Suprapubic skin (tissue), 4 donors: ENCODE measurements at regions not wholly inside any gene's neighbourhood (a gene's known extent, or its start where the extent isn't known, plus 50 kb on each side); places are given as distances from the start of the nearest gene placed in this dataset.

Source experiments
- DNase-seq, 2 donors: peaks; one replicate each; pipeline ENCODE4 v3.0.0-alpha.2; 2019; ENCODE audit warnings: low spot score in 2 of 2
- H3K27ac ChIP-seq: fragments of 200-600 bp; sonication (generic); one replicate; pipeline ENCODE4 v1.5.1; 2019
- H3K27me3 ChIP-seq: fragments of 200-600 bp; sonication (generic); one replicate; pipeline ENCODE4 v1.5.1; 2019
- H3K36me3 ChIP-seq: fragments of 200-600 bp; sonication (generic); one replicate; pipeline ENCODE4 v1.5.1; 2019
- H3K4me1 ChIP-seq: fragments of 200-600 bp; sonication (generic); one replicate; pipeline ENCODE4 v1.5.1; 2019
- H3K4me3 ChIP-seq: fragments of 200-600 bp; sonication (generic); one replicate; pipeline ENCODE4 v1.5.1; 2019; ENCODE audit warnings: mild to moderate bottlenecking
- H3K9me3 ChIP-seq: fragments of 200-600 bp; sonication (generic); one replicate; pipeline ENCODE4 v1.5.1; 2019
- EP300 ChIP-seq: sonication (generic); formaldehyde crosslinking; IDR thresholded peaks from one replicate; pipeline ENCODE4 v1.6.1; 2017; ENCODE audit warnings: antibody characterized with exemption
- POLR2A ChIP-seq, 2 donors: fragments of 450-650 bp; IDR thresholded peaks; one replicate each; pipeline ENCODE4 v1.6.1; 2017; ENCODE audit warnings: antibody characterized with exemption in 2 of 2, mild to moderate bottlenecking in 2 of 2, moderate library complexity in 2 of 2
- POLR2AphosphoS5 ChIP-seq, 3 donors: sonication (generic); formaldehyde crosslinking; IDR thresholded peaks; one replicate each; pipeline ENCODE4 v1.6.1; 2017; ENCODE audit warnings: antibody characterized with exemption in 3 of 3
- WGBS: methylation state at CpG from one replicate; pipeline ENCODE4 v1.1.5; 2018; 5-methylcytosine and 5-hydroxymethylcytosine counted together
- TF ChIP-seq, protein P1 (sequence below), 2 donors: fragments of 200-600 bp in 1 of 2; fragments of 450-650 bp in 1 of 2; sonication (generic) in 1 of 2; IDR thresholded peaks; one replicate each; pipeline ENCODE4 v1.5.1; 2016 to 2019; ENCODE audit warnings: antibody characterized with exemption in 2 of 2, mild to moderate bottlenecking in 1 of 2, moderate library complexity in 1 of 2

DNA sequence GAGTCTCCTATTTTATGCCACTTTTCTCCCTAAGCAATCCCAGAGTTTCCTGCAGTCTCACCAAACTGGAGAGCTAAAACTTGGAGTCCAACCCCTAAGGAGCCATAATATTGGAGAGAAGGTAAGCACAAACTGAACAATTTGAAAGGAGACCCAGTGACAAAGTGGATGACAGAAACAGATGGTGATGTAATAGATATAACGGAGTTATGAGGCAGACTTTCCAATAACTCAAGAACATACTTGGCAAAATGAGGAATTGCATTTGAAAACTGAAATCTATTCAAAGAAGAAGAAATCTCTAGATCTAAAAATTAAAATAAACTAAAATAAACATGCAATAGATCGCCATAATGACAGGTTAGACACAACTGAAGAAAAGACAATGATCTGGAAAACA lies 200.9 kb upstream of the MIR17HG start:
- WGBS: 53% methylated on average over 2 of the region's 2 CpGs
- H3K9me3 ChIP-seq: no peaks in the 10 kb centered on the region
- no peaks in the 10 kb centered on the region for H3K27me3 ChIP-seq
- TF ChIP-seq POLR2AphosphoS5 (IDR thresholded peaks at IDR 0.05) (no peak), POLR2A (IDR thresholded peaks at IDR 0.05) (no peak), EP300 (no peak)
- TF ChIP-seq, protein P1, sequence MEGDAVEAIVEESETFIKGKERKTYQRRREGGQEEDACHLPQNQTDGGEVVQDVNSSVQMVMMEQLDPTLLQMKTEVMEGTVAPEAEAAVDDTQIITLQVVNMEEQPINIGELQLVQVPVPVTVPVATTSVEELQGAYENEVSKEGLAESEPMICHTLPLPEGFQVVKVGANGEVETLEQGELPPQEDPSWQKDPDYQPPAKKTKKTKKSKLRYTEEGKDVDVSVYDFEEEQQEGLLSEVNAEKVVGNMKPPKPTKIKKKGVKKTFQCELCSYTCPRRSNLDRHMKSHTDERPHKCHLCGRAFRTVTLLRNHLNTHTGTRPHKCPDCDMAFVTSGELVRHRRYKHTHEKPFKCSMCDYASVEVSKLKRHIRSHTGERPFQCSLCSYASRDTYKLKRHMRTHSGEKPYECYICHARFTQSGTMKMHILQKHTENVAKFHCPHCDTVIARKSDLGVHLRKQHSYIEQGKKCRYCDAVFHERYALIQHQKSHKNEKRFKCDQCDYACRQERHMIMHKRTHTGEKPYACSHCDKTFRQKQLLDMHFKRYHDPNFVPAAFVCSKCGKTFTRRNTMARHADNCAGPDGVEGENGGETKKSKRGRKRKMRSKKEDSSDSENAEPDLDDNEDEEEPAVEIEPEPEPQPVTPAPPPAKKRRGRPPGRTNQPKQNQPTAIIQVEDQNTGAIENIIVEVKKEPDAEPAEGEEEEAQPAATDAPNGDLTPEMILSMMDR (IDR thresholded peaks at IDR 0.05): no peak
- DNase-seq: no peak
- H3K36me3 ChIP-seq: no peaks in the 10 kb centered on the region
- no peak overlapping the region for H3K4me3 ChIP-seq
- H3K27ac ChIP-seq: no peak overlapping the region
- no peaks in the 10 kb centered on the region for H3K4me1 ChIP-seq

DNA sequence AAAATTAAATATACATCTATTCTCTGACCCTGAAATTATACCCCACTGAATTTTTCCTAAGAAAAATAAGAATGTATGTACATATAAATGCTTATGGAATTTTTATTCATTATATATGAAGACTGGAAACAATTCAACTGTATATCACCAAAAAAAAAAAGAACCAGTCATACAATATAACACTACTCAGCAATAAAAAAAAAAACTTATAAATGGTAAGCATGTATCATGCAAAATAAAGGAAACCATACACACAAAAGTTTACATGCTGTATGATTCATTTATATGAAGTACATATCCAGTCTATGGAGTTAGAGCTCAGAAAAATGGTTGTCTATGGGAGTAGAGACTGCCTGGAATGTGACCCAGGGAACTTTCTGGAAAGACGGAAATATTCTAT lies 199.4 kb upstream of the MIR17HG start:
- H3K4me3 ChIP-seq: no peak overlapping the region
- TF ChIP-seq, protein P1 (IDR thresholded peaks at IDR 0.05): no peak
- no peak for TF ChIP-seq POLR2A (IDR thresholded peaks at IDR 0.05)
- TF ChIP-seq POLR2AphosphoS5 (IDR thresholded peaks at IDR 0.05): no peak
- TF ChIP-seq EP300: no peak
- no peak overlapping the region for H3K27ac ChIP-seq
- no peaks in the 10 kb centered on the region for H3K9me3 ChIP-seq
- H3K36me3 ChIP-seq: no peaks in the 10 kb centered on the region
- 84% methylated on average over 1 of the region's 1 CpG for WGBS
- H3K27me3 ChIP-seq: no peaks in the 10 kb centered on the region
- H3K4me1 ChIP-seq: no peaks in the 10 kb centered on the region
- DNase-seq: no peak

DNA sequence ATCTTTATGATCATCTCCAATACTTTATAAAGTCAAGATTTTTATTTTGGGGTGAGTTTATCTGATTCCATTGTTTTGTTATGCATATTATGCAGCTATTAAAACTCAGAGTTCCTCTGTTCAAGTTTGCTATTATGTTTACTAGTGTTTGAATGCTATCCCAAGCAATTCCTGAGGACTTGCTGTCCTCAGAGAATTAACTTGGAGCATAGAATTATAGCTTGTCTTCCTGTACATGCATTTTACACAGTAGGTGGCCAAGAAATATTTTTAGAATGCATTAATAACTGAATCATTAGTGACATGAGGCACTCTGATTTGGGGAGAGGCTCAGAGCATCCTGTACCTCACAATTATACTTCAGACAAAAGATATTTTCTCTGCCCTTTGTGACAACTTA lies 195.6 kb upstream of the MIR17HG start:
- Histone ChIP-seq H3K9me3 (no peaks in the 10 kb centered on the region), H3K27ac (no peak overlapping the region), H3K4me1 (no peaks in the 10 kb centered on the region), H3K27me3 (no peaks in the 10 kb centered on the region), H3K4me3 (no peak overlapping the region), H3K36me3 (no peaks in the 10 kb centered on the region)
- TF ChIP-seq POLR2AphosphoS5 (IDR thresholded peaks at IDR 0.05) (no peak), POLR2A (IDR thresholded peaks at IDR 0.05) (no peak), EP300 (no peak)
- DNase-seq: no peak

DNA sequence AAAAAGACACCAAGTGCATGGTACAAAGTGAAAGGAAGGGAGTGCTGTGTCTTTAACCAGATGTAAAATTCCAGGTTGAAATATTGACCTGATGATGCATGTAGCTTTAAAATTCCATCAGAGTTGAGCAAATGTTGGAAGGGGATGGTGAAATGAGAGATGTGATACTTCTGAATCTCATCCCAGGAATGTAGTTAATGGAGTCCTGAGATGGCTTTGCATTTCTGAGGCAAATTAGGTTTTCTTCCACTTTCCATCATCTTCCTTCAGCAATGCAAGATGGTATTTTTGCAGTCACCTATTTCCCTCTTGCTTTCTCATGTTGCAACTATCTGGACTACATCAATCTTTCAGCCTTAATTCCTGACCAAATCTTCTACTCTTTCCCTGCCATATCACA lies 194.1 kb upstream of the MIR17HG start:
- TF ChIP-seq EP300 (no peak), POLR2AphosphoS5 (IDR thresholded peaks at IDR 0.05) (no peak), POLR2A (IDR thresholded peaks at IDR 0.05) (no peak)
- TF ChIP-seq, protein P1 (IDR thresholded peaks at IDR 0.05): no peak
- H3K4me3 ChIP-seq: no peak overlapping the region
- H3K27me3 ChIP-seq: no peaks in the 10 kb centered on the region
- DNase-seq: no peak
- H3K4me1 ChIP-seq: no peaks in the 10 kb centered on the region
- H3K27ac ChIP-seq: no peak overlapping the region
- no peaks in the 10 kb centered on the region for H3K9me3 ChIP-seq
- H3K36me3 ChIP-seq: no peaks in the 10 kb centered on the region

DNA sequence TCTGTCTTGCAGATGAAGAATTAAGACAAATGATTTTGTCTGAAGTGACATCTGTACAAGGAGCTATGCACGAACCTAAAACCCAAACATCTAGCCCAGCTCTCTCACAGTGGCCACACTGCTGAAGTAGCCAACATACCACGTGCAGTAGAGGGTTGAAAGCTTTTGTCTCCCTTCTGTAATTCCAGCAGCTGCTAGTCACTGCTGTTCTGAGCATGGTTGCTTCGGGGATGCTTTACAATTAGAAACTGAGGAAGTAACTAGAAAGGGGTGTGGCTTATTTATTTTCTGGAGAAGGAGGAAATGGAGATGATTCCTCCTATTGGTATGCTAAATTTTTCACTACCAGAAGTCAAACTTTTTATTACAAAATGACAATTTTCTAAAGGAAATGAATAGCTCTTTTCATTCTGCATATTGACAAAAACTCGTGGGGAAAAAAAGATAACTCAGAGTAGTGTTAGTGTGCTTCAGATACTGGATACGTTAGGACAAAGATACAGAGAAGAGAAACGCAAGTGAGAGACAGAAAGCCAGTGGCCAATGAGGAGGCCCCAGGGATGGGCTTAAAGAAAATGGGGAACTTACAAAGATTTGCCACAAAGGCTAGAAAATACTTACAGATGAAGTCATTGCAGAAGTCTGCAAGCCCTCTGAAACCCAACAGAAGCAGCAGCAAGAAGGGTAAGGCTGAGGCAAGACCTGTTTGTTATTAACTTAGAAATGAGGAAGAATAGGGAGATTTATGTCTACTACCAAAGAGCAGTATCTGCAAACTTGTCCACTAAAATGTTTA lies 192.7 kb upstream of the MIR17HG start:
- Histone ChIP-seq H3K4me1 (no peaks in the 10 kb centered on the region), H3K4me3 (no peak overlapping the region), H3K36me3 (no peaks in the 10 kb centered on the region), H3K27ac (no peak overlapping the region), H3K9me3 (no peaks in the 10 kb centered on the region), H3K27me3 (no peaks in the 10 kb centered on the region)
- TF ChIP-seq POLR2AphosphoS5 (IDR thresholded peaks at IDR 0.05) (no peak), POLR2A (IDR thresholded peaks at IDR 0.05) (no peak), EP300 (no peak)
- TF ChIP-seq, protein P1 (IDR thresholded peaks at IDR 0.05): no peak
- no peak for DNase-seq
- 52% methylated on average over 6 of the region's 6 CpGs for WGBS
